HepG2 (cell line): ENCODE measurements at regions not wholly inside any gene's neighbourhood (a gene's known extent, or its start where the extent isn't known, plus 50 kb on each side); places are given as distances from the start of the nearest gene placed in this dataset.

Experiments used
- ATAC-seq: fragments of 200-7000 bp; cut with Tn5 transposase; 3 replicates; pipeline ENCODE4 v1.9.1; 2020; ENCODE audit warnings: mild to moderate bottlenecking, moderate library complexity
- BruUV-seq: library from RNA; stranded (reverse); fragments of 400-500 nt; replicated peaks from 2 replicates; lab custom pipeline; 2021; lab: Mats Ljungman, UMichigan
- CTCF ChIA-PET: fragments of 300-600 bp; formaldehyde crosslinking; extraction: SDS; loops from one replicate; lab custom pipeline; 2021; ENCODE audit warnings: low total read pairs, inconsistent platforms, low intra/inter-chr PET ratio; lab: Yijun Ruan, JAX
- POLR2A ChIA-PET: fragments of 350-600 bp; sonication (Branson Sonifier 250); formaldehyde crosslinking; loops from one replicate; lab custom pipeline; 2020; ENCODE audit warnings: antibody characterized with exemption, inconsistent platforms; lab: Yijun Ruan, JAX
- DNase-seq: peaks from one replicate; pipeline ENCODE4 v3.0.0-alpha.2; 2015; ENCODE audit warnings: low spot score
- FAIRE-seq: peaks from 3 replicates; lab custom pipeline; 2011; peaks lifted over from hg19 to GRCh38; lab: Jason Lieb, UNC
- H2AFZ ChIP-seq: one replicate; pipeline ENCODE4 v1.6.1; 2011; ENCODE audit warnings: low read length, inconsistent platforms
- H3K27ac ChIP-seq: fragments of 300-600 bp; 3 replicates; pipeline ENCODE4 v1.8.0; 2011; ENCODE audit warnings: mixed run types, mild to moderate bottlenecking, mixed read lengths, low read length, inconsistent platforms; ENCODE audit not compliant: insufficient read depth; ENCODE audit errors: extremely low read length
- H3K27me3 ChIP-seq, 2 experiments: fragments of 200-600 bp in 1 of 2; 2 replicates in 1 of 2; 3 replicates in 1 of 2; pipeline versions ENCODE4 v1.6.0 to v1.8.0; 2011; ENCODE audit warnings: low read length in 2 of 2, mild to moderate bottlenecking in 2 of 2, moderate library complexity in 2 of 2, inconsistent platforms in 1 of 2; ENCODE audit not compliant: insufficient read depth in 2 of 2, control insufficient read depth in 1 of 2
- H3K36me3 ChIP-seq, 2 experiments: fragments of 200-600 bp in 1 of 2; replicated peaks in 1 of 2; 2 replicates in 1 of 2; 3 replicates in 1 of 2; pipeline versions ENCODE4 v1.5.1 to v1.8.0; 2011; ENCODE audit warnings: low read length in 2 of 2, inconsistent platforms in 1 of 2; ENCODE audit not compliant: insufficient read depth in 2 of 2, control insufficient read depth in 1 of 2
- H3K4me1 ChIP-seq: 2 replicates; pipeline ENCODE4 v1.5.1; 2012; ENCODE audit warnings: low read length, inconsistent platforms; ENCODE audit not compliant: insufficient read depth
- H3K4me2 ChIP-seq: 2 replicates; pipeline ENCODE4 v1.6.0; 2011; ENCODE audit warnings: low read depth, low read length, inconsistent platforms
- H3K4me3 ChIP-seq, 3 experiments: fragments of 200-600 bp in 1 of 3; sonication (generic), shearing (Covaris generic) in 1 of 3; replicated peaks in 1 of 3; 2 replicates each; pipeline ENCODE4 v1.5.1; 2011 to 2016; ENCODE audit warnings: low read length in 3 of 3, inconsistent platforms in 2 of 3, low read depth in 2 of 3, mild to moderate bottlenecking in 2 of 3, control low read depth in 1 of 3, mixed read lengths in 1 of 3; ENCODE audit not compliant: insufficient read depth in 1 of 3
- H3K79me2 ChIP-seq: one replicate; pipeline ENCODE4 v1.6.1; 2011; ENCODE audit warnings: low read length, inconsistent platforms; ENCODE audit not compliant: insufficient read depth
- H3K9ac ChIP-seq: 2 replicates; pipeline ENCODE4 v1.6.0; 2011; ENCODE audit warnings: mild to moderate bottlenecking, low read depth, low read length, inconsistent platforms; ENCODE audit not compliant: insufficient read depth
- H3K9me3 ChIP-seq: 2 replicates; pipeline ENCODE4 v1.5.1; 2012; ENCODE audit warnings: mild to moderate bottlenecking, low read length
- H4K20me1 ChIP-seq: 2 replicates; pipeline ENCODE4 v1.6.0; 2011; ENCODE audit warnings: inconsistent platforms, mild to moderate bottlenecking, low read length, moderate library complexity; ENCODE audit not compliant: insufficient read depth
- ADNP ChIP-seq: sonication (generic); formaldehyde crosslinking; IDR thresholded peaks from 2 replicates; pipeline ENCODE4 v1.4.0; 2020; ENCODE audit warnings: missing genetic modification reagents
- ATF5 ChIP-seq: sonication (generic); formaldehyde crosslinking; IDR thresholded peaks from 2 replicates; pipeline ENCODE4 v1.4.0; 2020; ENCODE audit warnings: mild to moderate bottlenecking, low read depth, missing genetic modification reagents
- ELF1 ChIP-seq: sonication (generic); formaldehyde crosslinking; IDR thresholded peaks from 2 replicates; pipeline ENCODE4 v1.4.0; 2020; ENCODE audit warnings: missing genetic modification reagents
- MATR3 ChIP-seq: sonication (generic); formaldehyde crosslinking; IDR thresholded peaks from 2 replicates; pipeline ENCODE4 v1.4.0; 2020; ENCODE audit warnings: missing genetic modification reagents
- MXD1 ChIP-seq: sonication (generic); formaldehyde crosslinking; IDR thresholded peaks from 2 replicates; pipeline ENCODE4 v1.4.0; 2020; ENCODE audit warnings: mild to moderate bottlenecking, missing genetic modification reagents
- NR2C2 ChIP-seq: sonication (generic); formaldehyde crosslinking; IDR thresholded peaks from 2 replicates; pipeline ENCODE4 v1.4.0; 2020; ENCODE audit warnings: missing genetic modification reagents, mild to moderate bottlenecking, moderate library complexity, borderline replicate concordance
- PPARG ChIP-seq: conservative IDR thresholded peaks from 2 replicates; pipeline ENCODE4 v1.6.1; 2016; ENCODE audit warnings: missing biosample characterization, missing genetic modification reagents
- PRDM4 ChIP-seq: sonication (generic); formaldehyde crosslinking; IDR thresholded peaks from 2 replicates; pipeline ENCODE4 v1.9.0; 2021; ENCODE audit warnings: missing genetic modification reagents, borderline replicate concordance
- SNAPC4 ChIP-seq: sonication (generic); formaldehyde crosslinking; IDR thresholded peaks from 2 replicates; pipeline ENCODE4 v1.4.0; 2020; ENCODE audit warnings: mild to moderate bottlenecking, missing genetic modification reagents
- TFE3 ChIP-seq: IDR thresholded peaks from 2 replicates; pipeline ENCODE4 v1.6.1; 2016
- ZNF577 ChIP-seq: sonication (generic); formaldehyde crosslinking; IDR thresholded peaks from 2 replicates; pipeline ENCODE4 v1.4.0; 2020; ENCODE audit warnings: mild to moderate bottlenecking, low read depth, missing genetic modification reagents, borderline replicate concordance
- ZNF7 ChIP-seq: IDR thresholded peaks from 2 replicates; pipeline ENCODE4 v1.6.1; 2016; ENCODE audit warnings: missing biosample characterization, missing genetic modification reagents
- ZNF740 ChIP-seq: sonication (generic); formaldehyde crosslinking; IDR thresholded peaks from 2 replicates; pipeline ENCODE4 v1.4.0; 2020; ENCODE audit warnings: missing genetic modification reagents
- WGBS: methylation state at CpG from one replicate; pipeline ENCODE4 v1.1.6; 2017; ENCODE audit warnings: low lambda C conversion rate; 5-methylcytosine and 5-hydroxymethylcytosine counted together
- in situ Hi-C: cut with HindIII; loops from 2 replicates; pipeline ENCODE4 v1.10.0; 2017; ENCODE audit warnings: low pct_unique_long_range_greater_than_20kb; ENCODE audit not compliant: extremely low pct_ligation_motif_present
- intact Hi-C: fragments of 100-400 bp; cut with micrococcal nuclease; formaldehyde crosslinking; loops from one replicate; pipeline ENCODE4 v1.10.0; 2022; ENCODE audit not compliant: unreplicated experiment

- TF ChIP-seq ELF1 (CRISPR knock-in tag) (no peak), PPARG (CRISPR knock-in tag) (no peak), ZNF740 (no peak), SNAPC4 (CRISPR knock-in tag) (no peak), NR2C2 (no peak)
These were observed 60.0 kb upstream of the NTRK3 start (continued) for GRCh38 chr15:88316586-88316985.

- POLR2A ChIA-PET, result no interaction called here
- FAIRE-seq, result no peak
- intact Hi-C loops, result no loop called here
- TF ChIP-seq ADNP (CRISPR knock-in tag) (no peak), ATF5 (no peak), TFE3 (CRISPR knock-in tag) (no peak), ZNF577 (CRISPR knock-in tag) (no peak), MXD1 (CRISPR knock-in tag) (no peak), PRDM4 (no peak), ZNF7 (CRISPR knock-in tag) (no peak), MATR3 (no peak)
These were observed 58.8 kb upstream of the NTRK3 start for GRCh38 chr15:88315221-88315878.

More at GRCh38 chr15:88315221-88315878, 58.8 kb upstream of the NTRK3 start:
- no peaks in the 10 kb centered on the region; a peak in 1 of 5 replicates for H3K27me3 ChIP-seq
- H3K4me3 ChIP-seq, result no peak overlapping the region
- H3K4me2 ChIP-seq, result no peak overlapping the region
- no TSS peak for BruUV-seq
- H3K4me1 ChIP-seq, result no peaks in the 10 kb centered on the region
- DNase-seq, result no peak
- no peaks in the 10 kb centered on the region for H4K20me1 ChIP-seq
- no peak overlapping the region for H2AFZ ChIP-seq
- no peaks in the 10 kb centered on the region for H3K36me3 ChIP-seq
- H3K79me2 ChIP-seq, result no peaks in the 10 kb centered on the region
- H3K9ac ChIP-seq, result no peak overlapping the region
- H3K9me3 ChIP-seq, result no peaks in the 10 kb centered on the region
- CTCF ChIA-PET, result no interaction called here
- in situ Hi-C loops, result no loop called here
- no peak for ATAC-seq
- WGBS, result 0% methylated on average over 1 of the region's 1 CpG
- H3K27ac ChIP-seq, result no peak overlapping the region
